ENCODE measurements at regions not wholly inside any gene's neighbourhood (a gene's known extent, or its start where the extent isn't known, plus 50 kb on each side); places are given as distances from the start of the nearest gene placed in this dataset.

GRCh38 chr7:91567081-91568012, 303.1 kb downstream of the FZD1 start:
- TF ChIP-seq CTCF (IDR thresholded peaks at IDR 0.05) (no peak), POLR2AphosphoS5 (IDR thresholded peaks at IDR 0.05) (no peak), POLR2A (IDR thresholded peaks at IDR 0.05) (no peak)
- H3K27ac ChIP-seq = peak overlapping the region; percentile 65 to 88

DNA sequence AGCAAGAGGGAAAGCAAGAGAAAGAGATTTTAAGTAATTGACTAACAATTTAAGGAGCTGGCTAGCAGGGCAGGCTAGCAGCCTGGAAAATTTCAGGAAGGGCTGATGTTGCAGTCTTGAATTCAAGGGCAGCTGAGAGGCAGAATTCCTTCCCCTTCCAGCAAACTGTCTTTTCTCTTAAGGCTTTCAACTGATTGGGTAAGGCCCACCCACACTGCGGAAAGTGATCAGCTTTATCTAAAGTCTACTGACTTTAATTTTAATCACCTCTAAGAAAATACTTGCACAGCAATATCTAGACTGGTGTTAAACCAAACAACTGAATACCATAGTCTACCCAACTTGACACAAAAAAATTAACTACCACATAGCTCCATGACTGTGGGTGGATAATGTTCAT, 303.9 kb downstream of the FZD1 start:
- intact Hi-C loops (cut with DNase I; ENCODE audit: low total_unique reads) = no loop called here
- H3K4me1 ChIP-seq = peaks cover 0 to 27% of the 10 kb centered on the region in 2 donors

More at GRCh38 chr7:91567081-91568012, 303.1 kb downstream of the FZD1 start:
- H3K9me3 ChIP-seq = no peaks in the 10 kb centered on the region
- H3K4me3 ChIP-seq = no peak overlapping the region
- no peaks in the 10 kb centered on the region for H3K36me3 ChIP-seq
- intact Hi-C loops (cut with DNase I; ENCODE audit: low total_unique reads) = no loop called here
- H3K4me1 ChIP-seq = peaks cover 0 to 27% of the 10 kb centered on the region in 2 donors
- no peak for DNase-seq (ENCODE audit: low spot score in 2 of 2)
- no peaks in the 10 kb centered on the region for H3K27me3 ChIP-seq

GRCh38 chr7:91569728-91570457, 305.7 kb downstream of the FZD1 start:
- no peak overlapping the region for H3K4me3 ChIP-seq
- no peak overlapping the region for H3K27ac ChIP-seq
- H3K4me1 ChIP-seq = peaks cover 0 to 26% of the 10 kb centered on the region in 2 donors
- intact Hi-C loops (cut with DNase I; ENCODE audit: low total_unique reads) = no loop called here
- TF ChIP-seq POLR2AphosphoS5 (IDR thresholded peaks at IDR 0.05) (peak in 1 of 3 donors; percentile 44), POLR2A (IDR thresholded peaks at IDR 0.05) (no peak)
- H3K36me3 ChIP-seq = no peaks in the 10 kb centered on the region
- no peaks in the 10 kb centered on the region for H3K9me3 ChIP-seq
- no peaks in the 10 kb centered on the region for H3K27me3 ChIP-seq
- no peak for DNase-seq (ENCODE audit: low spot score in 2 of 2)

More for the DNA sequence above, 303.9 kb downstream of the FZD1 start:
- no peak for TF ChIP-seq POLR2A (IDR thresholded peaks at IDR 0.05)
- no peak for TF ChIP-seq POLR2AphosphoS5 (IDR thresholded peaks at IDR 0.05)
- TF ChIP-seq CTCF (IDR thresholded peaks at IDR 0.05) = no peak
- H3K27me3 ChIP-seq = no peaks in the 10 kb centered on the region
- peak overlapping the region; percentile 65 to 88 for H3K27ac ChIP-seq
- H3K9me3 ChIP-seq = no peaks in the 10 kb centered on the region
- no peak for DNase-seq (ENCODE audit: low spot score in 2 of 2)
- H3K36me3 ChIP-seq = no peaks in the 10 kb centered on the region
- no peak overlapping the region for H3K4me3 ChIP-seq

DNA sequence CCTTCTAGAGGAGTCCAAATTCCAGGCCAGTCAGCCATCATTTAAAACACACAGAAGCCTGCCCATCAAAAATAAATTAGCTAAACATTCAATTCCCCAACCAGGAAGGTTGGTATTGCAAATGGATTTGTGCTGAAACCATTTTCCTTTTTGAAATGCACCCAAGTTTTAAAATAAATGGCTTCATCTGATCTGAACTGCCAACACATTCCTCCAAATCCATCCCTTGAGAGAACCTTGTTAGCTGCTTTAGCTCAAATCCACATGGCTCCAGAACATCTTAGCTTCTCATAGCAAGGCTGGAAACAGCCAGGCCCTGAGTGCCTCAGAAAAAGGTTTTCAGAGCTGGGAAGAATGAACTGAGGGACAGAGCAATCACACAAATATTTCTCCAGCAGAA, 306.3 kb downstream of the FZD1 start:
- Histone ChIP-seq H3K27me3 (no peaks in the 10 kb centered on the region), H3K4me3 (no peak overlapping the region), H3K27ac (no peak overlapping the region), H3K36me3 (no peaks in the 10 kb centered on the region), H3K4me1 (peaks cover 0 to 22% of the 10 kb centered on the region in 2 donors), H3K9me3 (no peaks in the 10 kb centered on the region)
- TF ChIP-seq POLR2AphosphoS5 (IDR thresholded peaks at IDR 0.05) (no peak), POLR2A (IDR thresholded peaks at IDR 0.05) (no peak), CTCF (IDR thresholded peaks at IDR 0.05) (no peak)
- DNase-seq (ENCODE audit: low spot score in 2 of 2) = no peak
- intact Hi-C loops (cut with DNase I; ENCODE audit: low total_unique reads) = no loop called here

- H3K27me3 ChIP-seq = no peaks in the 10 kb centered on the region
- H3K36me3 ChIP-seq = no peaks in the 10 kb centered on the region
- H3K9me3 ChIP-seq = no peaks in the 10 kb centered on the region
- H3K4me3 ChIP-seq = no peak overlapping the region
- TF ChIP-seq CTCF (IDR thresholded peaks at IDR 0.05) (no peak), POLR2AphosphoS5 (IDR thresholded peaks at IDR 0.05) (no peak), POLR2A (IDR thresholded peaks at IDR 0.05) (no peak)
- H3K4me1 ChIP-seq = peaks cover 0 to 18% of the 10 kb centered on the region in 2 donors
- DNase-seq (ENCODE audit: low spot score in 2 of 2) = no peak
- no peak overlapping the region for H3K27ac ChIP-seq
- intact Hi-C loops (cut with DNase I; ENCODE audit: low total_unique reads) = no loop called here
Observed at GRCh38 chr7:91571601-91572000, 307.4 kb downstream of the FZD1 start.
